HG02884 (cell line): ENCODE measurements at regions not wholly inside any gene's neighbourhood (a gene's known extent, or its start where the extent isn't known, plus 50 kb on each side); places are given as distances from the start of the nearest gene placed in this dataset.
"Not testable (repeated sequence)": the region's sequence is repeated elsewhere in the genome, so short reads cannot be mapped to it uniquely, and the experiment has no call there.

ENCODE experiments used
- ATAC-seq: cut with Tn5 transposase; IDR thresholded peaks from one replicate; pipeline ENCODE4 v1.9.1; 2021; ENCODE audit warnings: mild to moderate bottlenecking, moderate library complexity; ENCODE audit not compliant: unreplicated experiment

- no peak for ATAC-seq
Observed at GRCh38 chr7:29619111-29619510, 55.5 kb downstream of the PRR15 start.

DNA sequence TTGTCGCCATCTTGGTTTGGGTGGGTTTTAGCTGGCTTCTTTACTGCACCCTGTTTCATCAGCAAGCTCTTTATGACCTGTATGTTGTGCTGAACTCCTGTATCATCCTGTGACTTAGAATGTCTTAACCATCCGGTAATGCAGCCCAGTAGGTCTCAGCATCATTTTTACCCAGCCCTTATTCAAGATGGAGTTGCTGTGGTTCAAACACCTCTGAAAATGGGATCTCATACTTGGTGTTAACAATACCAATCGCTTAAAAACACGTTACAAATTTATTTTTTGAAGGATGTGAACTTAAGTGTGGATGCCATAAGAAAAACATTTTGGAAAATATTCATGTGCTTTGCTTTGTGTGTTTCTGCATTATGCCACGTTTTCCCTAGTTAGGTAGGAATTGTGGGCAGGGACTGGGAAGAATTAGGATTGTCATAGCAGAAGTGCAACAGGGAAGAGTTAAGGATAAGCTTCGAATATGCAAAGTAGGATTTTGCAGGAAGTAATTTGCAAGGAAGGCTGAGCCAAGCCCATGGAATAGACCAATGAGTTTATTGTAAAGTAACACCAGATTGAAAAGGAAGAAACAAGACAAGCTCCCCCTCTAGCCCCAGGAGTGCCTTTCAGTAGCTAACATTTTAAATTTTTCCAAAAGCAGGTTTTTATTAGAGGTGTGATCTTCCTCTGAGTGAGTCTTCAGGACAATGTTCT is 56.4 kb downstream of the PRR15 start:
- no peak for ATAC-seq

GRCh38 chr7:29620556-29620930 is 56.9 kb downstream of the PRR15 start:
- no peak for ATAC-seq

DNA sequence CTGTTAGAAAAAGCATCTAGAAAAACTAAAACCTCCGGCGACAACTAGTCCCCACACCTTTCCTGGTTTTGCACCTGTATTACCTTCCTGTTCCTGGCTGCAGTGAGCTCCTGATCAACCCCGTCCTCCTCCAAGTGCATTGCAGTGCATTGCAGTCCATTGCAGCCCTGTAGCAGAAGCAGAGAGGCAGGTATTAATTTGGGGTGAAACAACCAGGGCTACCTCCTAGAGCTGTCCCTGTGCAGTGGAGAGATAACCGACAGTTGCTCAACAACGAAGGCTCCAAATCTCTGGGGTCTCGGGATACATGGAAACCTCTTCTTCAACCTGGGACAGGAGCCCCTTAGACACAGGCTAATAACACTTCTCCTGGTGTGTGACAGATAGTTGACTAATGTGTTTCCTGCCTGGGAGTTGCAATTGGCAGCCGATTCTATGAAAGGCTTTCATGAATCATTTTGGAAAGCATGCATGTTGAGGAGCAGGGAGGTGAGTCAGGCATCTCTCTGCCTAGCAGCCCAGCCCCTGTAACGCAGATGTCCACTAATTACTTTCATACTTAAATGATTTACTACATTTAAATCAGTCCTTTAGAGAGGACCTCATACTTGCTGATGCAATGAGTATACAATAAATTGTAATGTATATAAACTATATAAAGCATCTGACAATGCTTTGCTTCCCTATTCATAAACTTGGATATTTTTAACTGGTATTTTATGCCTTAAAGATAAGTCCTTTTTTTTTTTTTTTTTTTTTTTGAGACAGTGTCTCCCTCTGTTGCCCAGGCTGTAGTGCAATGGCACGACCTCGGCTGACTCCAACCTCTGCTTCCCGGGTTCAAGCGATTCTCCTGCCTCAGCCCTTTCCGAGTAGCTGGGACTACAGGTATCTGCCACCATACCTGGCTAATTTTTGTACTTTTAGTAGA is 59.0 kb downstream of the PRR15 start:
- ATAC-seq: no peak

DNA sequence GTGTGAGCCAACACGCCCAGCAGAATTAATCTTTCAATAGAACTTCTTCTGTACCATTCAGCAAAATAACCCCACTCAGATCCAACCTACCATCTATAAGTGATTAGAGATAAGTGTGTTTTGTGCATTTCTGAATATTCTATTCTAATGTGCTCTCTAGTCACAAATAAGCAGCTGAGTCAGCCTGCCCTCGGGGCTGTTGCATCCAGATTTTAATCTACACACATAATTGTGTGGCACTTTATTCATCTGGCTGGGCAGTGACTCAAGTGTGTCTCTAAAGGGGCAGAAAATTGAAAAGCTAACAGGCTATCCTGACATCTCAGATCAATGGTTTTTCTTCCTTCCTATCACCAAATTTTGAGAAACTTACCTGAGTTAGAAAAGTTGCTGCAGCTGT is 60.3 kb downstream of the PRR15 start:
- no peak for ATAC-seq

DNA sequence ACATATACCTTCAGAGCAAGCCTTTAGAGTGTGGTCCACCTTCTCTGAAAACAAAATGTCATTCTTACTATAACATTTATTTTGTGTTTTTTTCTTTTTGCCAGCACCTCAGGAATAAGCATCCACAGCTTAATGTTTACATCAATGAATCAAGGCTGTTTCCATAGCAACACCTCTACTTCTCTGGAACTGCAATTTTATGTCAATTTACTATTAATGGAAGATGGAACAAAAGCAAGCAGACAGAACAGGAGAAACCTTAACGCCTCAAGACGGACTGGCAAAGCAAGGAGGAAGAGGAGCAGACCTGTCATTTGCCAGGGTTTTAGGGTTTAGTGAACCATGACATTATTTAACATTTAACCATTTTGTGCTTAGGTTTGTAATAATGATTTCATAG is 63.1 kb downstream of the PRR15 start:
- no peak for ATAC-seq

DNA sequence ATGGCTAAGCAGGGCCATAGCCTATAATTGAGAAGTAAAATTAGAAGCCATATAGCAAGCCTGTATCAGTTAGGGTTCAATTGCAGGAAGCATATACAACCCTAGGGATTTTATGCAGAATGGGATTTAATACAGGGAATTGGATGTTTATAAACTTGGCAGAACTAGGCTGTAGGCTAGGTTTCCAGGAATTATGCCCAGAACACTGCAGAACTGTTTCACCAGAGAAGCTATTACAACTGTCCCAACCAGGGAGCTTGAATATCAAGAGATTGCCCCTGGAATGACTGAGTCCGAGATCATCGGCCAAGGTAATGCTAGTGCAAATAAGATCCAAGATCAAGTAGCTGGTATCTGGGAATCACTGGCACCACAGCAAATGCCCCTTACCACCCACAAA is 64.0 kb downstream of the PRR15 start:
- ATAC-seq: no peak

DNA sequence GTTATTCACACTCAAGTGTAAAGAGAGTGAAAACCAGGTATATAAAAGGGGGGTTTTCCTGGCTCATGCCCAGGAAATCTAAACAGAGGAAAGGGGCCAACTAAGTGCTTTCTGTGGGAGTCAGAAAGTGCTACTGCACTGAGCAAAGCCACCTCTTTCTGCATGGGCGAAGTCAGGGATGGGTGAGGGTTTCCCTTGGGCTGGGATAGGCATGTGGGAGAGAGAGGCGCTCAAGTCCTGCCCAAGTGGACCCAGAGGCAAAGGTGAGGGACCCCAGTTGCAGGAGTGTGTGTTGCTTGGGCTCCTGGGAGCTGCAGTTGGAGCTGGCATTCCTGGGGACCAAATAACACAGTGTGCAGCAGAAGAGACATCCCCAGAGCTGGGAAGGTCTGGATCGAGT is 65.9 kb downstream of the PRR15 start:
- no peak for ATAC-seq

DNA sequence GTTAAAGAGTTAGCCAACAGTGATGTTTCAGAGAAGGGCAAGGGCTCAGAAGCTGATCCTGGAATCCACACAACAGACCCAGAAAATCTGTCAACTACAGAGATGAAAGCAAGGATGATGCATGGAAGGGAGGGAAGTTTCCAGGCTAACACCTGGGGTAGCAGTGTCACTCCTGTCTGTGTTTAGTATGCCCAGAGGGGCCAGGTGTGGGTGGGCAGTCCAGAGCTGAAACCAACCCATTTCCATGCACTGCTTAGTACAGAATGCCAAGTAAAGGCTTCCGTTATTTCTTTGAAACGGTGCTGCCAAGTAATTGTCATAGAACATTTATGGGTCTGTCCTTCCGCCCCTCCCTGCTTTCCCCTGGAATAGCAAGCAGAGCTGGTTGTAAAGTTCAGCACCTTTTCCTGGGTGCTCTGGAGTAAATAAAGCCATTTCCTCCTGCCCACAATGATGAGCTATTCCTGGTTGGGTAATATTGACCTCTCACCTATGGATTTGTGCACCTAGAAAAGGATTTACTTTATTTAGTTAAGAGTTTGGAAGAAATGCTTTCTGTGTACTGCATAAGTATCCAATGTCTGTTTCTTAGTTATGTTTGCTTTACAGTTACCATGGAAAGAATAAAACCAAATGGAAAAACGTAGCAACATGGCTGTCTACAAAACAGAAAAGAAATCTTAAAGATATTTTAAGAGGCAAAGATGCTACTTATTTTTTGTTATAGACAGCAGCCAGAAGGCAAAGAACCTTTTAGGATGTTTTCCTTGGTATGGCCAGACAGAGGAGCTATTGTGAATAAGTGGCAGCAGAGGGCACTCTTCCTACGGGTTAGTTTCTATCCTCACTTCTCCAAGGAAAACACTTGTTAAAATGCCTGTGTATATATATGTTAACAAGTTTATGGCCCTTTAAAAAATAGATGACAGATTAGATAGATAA is 71.7 kb downstream of the PRR15 start:
- ATAC-seq: not testable (repeated sequence)

DNA sequence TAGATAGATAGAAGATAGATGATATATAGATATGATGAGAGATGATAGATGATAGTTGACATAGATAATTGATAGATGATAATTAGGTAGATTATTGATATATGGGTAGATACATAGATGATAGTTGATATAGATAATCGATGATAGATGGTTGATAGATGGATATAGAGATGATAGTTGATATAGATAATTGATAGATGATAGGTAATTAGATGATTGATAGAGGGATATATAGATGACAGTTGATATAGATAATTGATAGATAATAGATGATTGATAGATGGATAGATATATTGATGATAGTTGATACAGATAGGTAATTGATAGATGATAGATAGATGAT is 72.3 kb downstream of the PRR15 start:
- ATAC-seq: no peak

- no peak for ATAC-seq
Observed at GRCh38 chr7:29637374-29637773, 73.7 kb downstream of the PRR15 start.

GRCh38 chr7:29638841-29639240 is 75.2 kb downstream of the PRR15 start:
- ATAC-seq: not testable (repeated sequence)

GRCh38 chr7:29639386-29639785 is 75.8 kb downstream of the PRR15 start:
- no peak for ATAC-seq

GRCh38 chr7:29639886-29640595 is 76.4 kb downstream of the PRR15 start:
- no peak for ATAC-seq

- ATAC-seq: no peak
Observed at GRCh38 chr7:29641651-29642050, 78.0 kb downstream of the PRR15 start.

- no peak for ATAC-seq
Observed at GRCh38 chr7:29642494-29643155, 79.0 kb downstream of the PRR15 start.

- not testable (repeated sequence) for ATAC-seq
Observed at GRCh38 chr7:29646116-29646515, 82.5 kb downstream of the PRR15 start.

DNA sequence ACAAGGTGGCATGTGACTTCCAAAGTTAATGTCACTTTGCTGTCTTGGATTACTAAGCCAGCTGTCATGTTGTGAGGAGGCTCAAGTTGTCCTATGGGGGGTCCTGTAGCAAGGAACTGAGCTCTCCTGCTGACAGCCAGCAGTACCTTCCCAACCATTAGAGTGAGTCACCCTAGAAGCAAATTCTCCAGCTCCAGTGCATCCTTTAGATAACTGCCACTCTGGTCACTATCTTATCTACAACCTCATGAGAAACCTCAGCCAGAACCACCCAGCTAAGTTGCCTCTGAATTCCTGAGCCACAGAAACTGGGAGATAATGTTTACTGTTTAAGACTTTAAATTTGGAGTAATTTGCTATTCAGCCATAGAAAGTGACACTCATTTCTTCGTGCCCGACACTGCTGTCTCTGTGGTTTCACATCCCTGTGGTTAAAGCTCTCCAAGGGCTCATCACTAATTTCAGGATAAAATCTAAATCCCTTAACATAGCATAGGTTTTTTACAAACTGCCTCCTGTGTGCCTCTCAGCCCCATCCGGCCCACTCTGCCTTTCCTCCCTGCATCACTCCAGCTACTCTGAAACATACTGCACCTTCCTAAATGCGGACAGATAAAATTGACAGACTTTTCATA is 83.5 kb downstream of the PRR15 start:
- ATAC-seq: no peak

GRCh38 chr7:29647691-29648210 is 84.1 kb downstream of the PRR15 start:
- ATAC-seq: not testable (repeated sequence)
